Esophagus muscularis mucosa (tissue), 4 donors: ENCODE measurements at regions not wholly inside any gene's neighbourhood (a gene's known extent, or its start where the extent isn't known, plus 50 kb on each side); places are given as distances from the start of the nearest gene placed in this dataset.

Source experiments
- DNase-seq: peaks from one replicate; pipeline ENCODE4 v3.0.0-alpha.2; 2017; ENCODE audit errors: extremely low spot score
- H3K27ac ChIP-seq, 4 donors: fragments of 200-600 bp; sonication (generic); replicated peaks in 1 of 4; 1 replicate in 3 of 4; 2 replicates in 1 of 4; pipeline ENCODE4 v1.5.1; 2016 to 2019; ENCODE audit warnings: mild to moderate bottlenecking in 1 of 4
- H3K27me3 ChIP-seq, 4 donors: fragments of 200-600 bp; sonication (generic); one replicate each; pipeline versions ENCODE4 v1.5.1 to v1.6.0; 2016 to 2019
- H3K36me3 ChIP-seq, 4 donors: fragments of 200-600 bp; sonication (generic); one replicate each; pipeline ENCODE4 v1.5.1; 2016 to 2019
- H3K4me1 ChIP-seq, 4 donors: fragments of 200-600 bp; sonication (generic); one replicate each; pipeline ENCODE4 v1.5.1; 2016 to 2019
- H3K4me3 ChIP-seq, 4 donors: fragments of 200-600 bp; sonication (generic); 1 replicate in 2 of 4; 2 replicates in 2 of 4; pipeline ENCODE4 v1.5.1; 2016 to 2019; ENCODE audit warnings: mild to moderate bottlenecking in 4 of 4, moderate library complexity in 1 of 4
- H3K9me3 ChIP-seq, 4 donors: fragments of 200-600 bp; sonication (generic); 1 replicate in 3 of 4; 2 replicates in 1 of 4; pipeline ENCODE4 v1.5.1; 2016 to 2019
- EP300 ChIP-seq: sonication (generic); formaldehyde crosslinking; IDR thresholded peaks from one replicate; pipeline ENCODE4 v1.6.1; 2017; ENCODE audit warnings: antibody characterized with exemption
- POLR2A ChIP-seq: fragments of 450-650 bp; IDR thresholded peaks from one replicate; pipeline ENCODE4 v1.6.1; 2017; ENCODE audit warnings: antibody characterized with exemption, moderate library complexity, mild to moderate bottlenecking, low read depth
- POLR2AphosphoS5 ChIP-seq, 2 donors: sonication (generic); formaldehyde crosslinking; IDR thresholded peaks; one replicate each; pipeline ENCODE4 v1.6.1; 2017; ENCODE audit warnings: antibody characterized with exemption in 2 of 2
- whole genome bisulfite sequencing: methylation state at CpG from one replicate; pipeline ENCODE4 v1.1.5; 2018; 5-methylcytosine and 5-hydroxymethylcytosine counted together
- intact Hi-C: fragments of 100-400 bp; cut with DNase I; formaldehyde crosslinking; loops from one replicate; pipeline ENCODE4 v1.15.1; 2023
- TF ChIP-seq, protein P1 (sequence below), 3 experiments: fragments of 200-600 bp in 2 of 3; fragments of 450-650 bp in 1 of 3; sonication (generic) in 2 of 3; IDR thresholded peaks; one replicate each; pipeline ENCODE4 v1.5.1; 2017 to 2019; ENCODE audit warnings: antibody characterized with exemption in 3 of 3, mild to moderate bottlenecking in 2 of 3, moderate library complexity in 1 of 3

DNA sequence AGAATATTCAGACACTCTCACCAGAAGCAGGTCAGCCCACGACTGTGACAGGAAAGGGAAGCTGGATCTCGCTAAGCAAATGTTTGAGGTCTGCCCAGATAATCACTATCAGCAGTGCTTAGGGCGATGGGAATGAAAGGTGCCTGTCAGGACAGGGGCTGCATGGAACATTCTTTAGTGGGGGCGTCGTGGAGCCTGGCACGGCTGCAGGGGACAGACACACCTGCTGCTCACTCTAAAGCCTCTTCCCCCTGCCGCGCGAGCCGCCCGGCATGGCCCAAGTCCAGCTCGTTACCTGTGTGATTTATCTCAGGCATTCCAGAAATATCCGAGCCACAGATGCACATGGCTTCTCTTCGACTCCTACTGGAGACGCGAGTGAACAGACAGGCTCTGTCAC lies 235.5 kb downstream of the GLRX3 start:
- intact Hi-C loops, result no loop called here
- DNase-seq, result no peak
- H3K4me3 ChIP-seq, result no peak overlapping the region
- H3K4me1 ChIP-seq, result no peaks in the 10 kb centered on the region
- peaks cover 0 to 6% (median 0%) of the 10 kb centered on the region in 4 donors for H3K27me3 ChIP-seq
- TF ChIP-seq, protein P1, sequence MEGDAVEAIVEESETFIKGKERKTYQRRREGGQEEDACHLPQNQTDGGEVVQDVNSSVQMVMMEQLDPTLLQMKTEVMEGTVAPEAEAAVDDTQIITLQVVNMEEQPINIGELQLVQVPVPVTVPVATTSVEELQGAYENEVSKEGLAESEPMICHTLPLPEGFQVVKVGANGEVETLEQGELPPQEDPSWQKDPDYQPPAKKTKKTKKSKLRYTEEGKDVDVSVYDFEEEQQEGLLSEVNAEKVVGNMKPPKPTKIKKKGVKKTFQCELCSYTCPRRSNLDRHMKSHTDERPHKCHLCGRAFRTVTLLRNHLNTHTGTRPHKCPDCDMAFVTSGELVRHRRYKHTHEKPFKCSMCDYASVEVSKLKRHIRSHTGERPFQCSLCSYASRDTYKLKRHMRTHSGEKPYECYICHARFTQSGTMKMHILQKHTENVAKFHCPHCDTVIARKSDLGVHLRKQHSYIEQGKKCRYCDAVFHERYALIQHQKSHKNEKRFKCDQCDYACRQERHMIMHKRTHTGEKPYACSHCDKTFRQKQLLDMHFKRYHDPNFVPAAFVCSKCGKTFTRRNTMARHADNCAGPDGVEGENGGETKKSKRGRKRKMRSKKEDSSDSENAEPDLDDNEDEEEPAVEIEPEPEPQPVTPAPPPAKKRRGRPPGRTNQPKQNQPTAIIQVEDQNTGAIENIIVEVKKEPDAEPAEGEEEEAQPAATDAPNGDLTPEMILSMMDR (IDR thresholded peaks at IDR 0.05), result no peak
- TF ChIP-seq POLR2A (no peak), POLR2AphosphoS5 (IDR thresholded peaks at IDR 0.05) (no peak), EP300 (no peak)
- peaks cover 0 to 7% (median 2%) of the 10 kb centered on the region in 4 donors for H3K9me3 ChIP-seq
- no peak overlapping the region for H3K27ac ChIP-seq
- 75% methylated on average over 16 of the region's 16 CpGs for WGBS
- H3K36me3 ChIP-seq, result no peaks in the 10 kb centered on the region

DNA sequence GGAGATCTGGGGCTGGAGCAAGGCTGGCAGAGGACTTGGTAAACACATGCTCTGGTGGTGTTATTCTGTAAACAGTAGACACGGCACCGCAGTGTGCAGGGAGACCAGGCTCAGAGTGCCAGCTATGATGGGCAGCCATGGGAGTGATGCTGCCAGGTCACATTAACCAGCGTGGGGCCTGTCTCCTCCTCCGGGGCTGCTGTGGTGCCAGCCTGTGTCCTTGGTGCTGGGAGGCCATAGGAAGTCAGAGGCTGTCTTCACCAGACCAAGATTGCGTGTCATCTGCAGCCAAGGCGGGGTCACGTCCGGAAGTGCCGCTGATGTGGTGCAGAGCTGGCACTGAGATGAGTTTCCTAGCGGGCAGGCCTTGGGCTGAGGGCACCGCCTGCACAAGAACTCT lies 236.0 kb downstream of the GLRX3 start:
- DNase-seq, result no peak
- intact Hi-C loops, result no loop called here

DNA sequence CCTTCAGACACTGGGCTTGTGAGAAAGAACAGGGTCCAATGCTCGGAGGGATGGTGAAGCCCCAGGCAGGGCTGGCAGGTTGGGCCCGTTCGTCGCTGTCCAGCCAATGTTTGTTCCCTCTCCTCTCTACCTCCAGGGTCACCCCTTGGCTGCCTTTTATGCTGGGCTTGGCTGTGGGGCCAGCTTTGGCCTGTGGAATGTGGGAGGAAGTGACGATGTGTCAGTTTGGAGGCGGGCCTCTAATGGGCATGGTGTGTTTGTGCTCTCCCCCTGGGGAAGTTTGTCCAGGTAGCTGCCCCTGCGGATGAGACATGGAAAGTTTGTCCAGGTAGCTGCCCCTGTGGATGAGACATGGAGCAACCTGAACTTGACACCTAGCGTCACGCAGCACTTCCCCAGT lies 236.7 kb downstream of the GLRX3 start:
- Histone ChIP-seq H3K4me3 (no peak overlapping the region), H3K36me3 (no peaks in the 10 kb centered on the region), H3K9me3 (peaks cover 0 to 9% (median 3%) of the 10 kb centered on the region in 4 donors), H3K4me1 (no peaks in the 10 kb centered on the region), H3K27me3 (peaks cover 0 to 6% (median 0%) of the 10 kb centered on the region in 4 donors), H3K27ac (no peak overlapping the region)
- intact Hi-C loops, result no loop called here
- TF ChIP-seq POLR2A, result no peak
- TF ChIP-seq, protein P1 (IDR thresholded peaks at IDR 0.05), result no peak
- TF ChIP-seq POLR2AphosphoS5 (IDR thresholded peaks at IDR 0.05), result no peak
- TF ChIP-seq EP300, result no peak
- DNase-seq, result no peak
- 68% methylated on average over 8 of the region's 9 CpGs for WGBS

More for the DNA sequence above, 236.0 kb downstream of the GLRX3 start:
- 93% methylated on average over 8 of the region's 11 CpGs for WGBS
- Histone ChIP-seq H3K27ac (no peak overlapping the region), H3K4me1 (no peaks in the 10 kb centered on the region), H3K9me3 (peaks cover 0 to 9% (median 3%) of the 10 kb centered on the region in 4 donors), H3K27me3 (peaks cover 0 to 6% (median 0%) of the 10 kb centered on the region in 4 donors), H3K4me3 (no peak overlapping the region), H3K36me3 (no peaks in the 10 kb centered on the region)
- TF ChIP-seq POLR2A (no peak), EP300 (no peak), POLR2AphosphoS5 (IDR thresholded peaks at IDR 0.05) (no peak)
- TF ChIP-seq, protein P1 (IDR thresholded peaks at IDR 0.05), result no peak

DNA sequence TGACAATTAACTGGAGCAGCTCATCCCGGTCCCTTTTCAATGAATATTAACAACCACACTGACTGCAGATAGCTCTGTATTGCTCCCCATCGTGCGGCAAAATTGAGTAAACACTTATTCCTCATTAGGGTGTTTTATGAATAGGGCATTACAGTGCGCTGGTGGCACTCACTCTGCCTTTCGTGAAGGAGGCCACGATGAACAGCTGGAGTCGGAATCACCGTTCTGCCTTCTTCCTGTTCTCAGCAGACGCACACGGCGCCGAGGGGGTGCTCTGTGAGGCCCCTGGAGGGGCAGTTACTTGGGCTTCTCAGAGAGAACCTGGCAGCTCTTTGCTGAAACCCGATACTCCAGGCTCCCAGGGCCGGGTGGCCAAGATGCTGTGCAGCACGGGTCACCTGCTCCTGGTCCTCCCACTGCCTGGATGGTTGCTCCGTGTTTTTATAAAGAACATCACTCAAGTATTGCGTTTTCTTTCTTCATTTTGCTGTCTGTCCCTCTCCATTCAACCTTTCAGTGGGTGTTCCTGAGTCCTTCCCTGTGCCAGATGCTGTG lies 241.9 kb downstream of the GLRX3 start:
- intact Hi-C loops, result no loop called here
- Histone ChIP-seq H3K4me3 (no peak overlapping the region), H3K4me1 (no peaks in the 10 kb centered on the region), H3K27ac (no peak overlapping the region), H3K36me3 (no peaks in the 10 kb centered on the region), H3K27me3 (peaks cover 0 to 11% (median 0%) of the 10 kb centered on the region in 4 donors), H3K9me3 (peaks cover 0 to 12% (median 5%) of the 10 kb centered on the region in 4 donors)
- no peak for DNase-seq
- WGBS, result 60% methylated on average over 17 of the region's 17 CpGs
- TF ChIP-seq EP300 (no peak), POLR2A (no peak), POLR2AphosphoS5 (IDR thresholded peaks at IDR 0.05) (no peak)
- TF ChIP-seq, protein P1 (IDR thresholded peaks at IDR 0.05), result no peak
